ENCODE measurements at regions not wholly inside any gene's neighbourhood (a gene's known extent, or its start where the extent isn't known, plus 50 kb on each side); places are given as distances from the start of the nearest gene placed in this dataset.
"Not testable (repeated sequence)": the region's sequence is repeated elsewhere in the genome, so short reads cannot be mapped to it uniquely, and the experiment has no call there.

DNA sequence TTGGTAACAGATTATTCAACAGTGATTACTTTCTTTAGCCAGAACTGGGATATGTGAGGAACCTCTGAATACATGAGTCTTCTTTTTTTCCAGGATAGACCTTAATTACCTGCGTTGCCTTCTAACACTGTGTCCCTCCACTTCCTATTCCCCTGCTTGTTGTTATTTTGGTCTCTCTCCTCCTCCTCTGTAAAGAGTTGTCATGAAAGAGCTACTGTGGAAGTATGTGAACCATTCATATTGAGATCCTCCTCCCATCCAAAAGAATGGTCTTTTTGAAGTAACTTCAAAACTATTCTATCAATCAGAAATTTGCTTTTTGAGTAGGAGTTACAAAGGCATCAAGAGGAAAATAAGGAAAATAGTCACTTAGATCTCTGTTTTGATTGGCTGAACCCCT, 420.0 kb upstream of the TENM3 start:
- DNase-seq (ENCODE audit: low read depth) = no peak

DNA sequence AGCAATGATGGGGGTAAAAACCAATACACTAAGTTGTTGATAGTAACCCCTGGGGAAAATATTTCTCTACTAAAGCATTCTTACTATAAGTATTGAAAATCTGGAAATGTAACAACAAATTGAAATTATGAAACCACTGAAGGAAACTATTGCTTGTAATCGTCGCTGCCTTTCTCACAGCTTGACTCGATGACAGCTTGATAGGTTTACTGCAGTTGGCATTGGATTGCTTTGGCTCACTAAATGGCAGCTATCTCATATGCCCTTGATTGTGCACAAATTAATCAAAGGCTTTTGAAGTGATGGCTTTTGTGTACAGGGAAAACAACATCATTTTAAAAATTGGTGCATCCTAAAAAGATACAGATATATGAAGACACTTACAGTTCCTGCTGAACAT, 419.6 kb upstream of the TENM3 start:
- DNase-seq (ENCODE audit: low read depth) = no peak

- DNase-seq (ENCODE audit: low read depth) = no peak
Measured at GRCh38 chr4:181825564-181825963, 417.6 kb upstream of the TENM3 start.

GRCh38 chr4:181827246-181827645, 416.0 kb upstream of the TENM3 start:
- no peak for DNase-seq (ENCODE audit: low read depth)

GRCh38 chr4:181830404-181831035, 412.7 kb upstream of the TENM3 start:
- DNase-seq (ENCODE audit: low read depth) = no peak

DNA sequence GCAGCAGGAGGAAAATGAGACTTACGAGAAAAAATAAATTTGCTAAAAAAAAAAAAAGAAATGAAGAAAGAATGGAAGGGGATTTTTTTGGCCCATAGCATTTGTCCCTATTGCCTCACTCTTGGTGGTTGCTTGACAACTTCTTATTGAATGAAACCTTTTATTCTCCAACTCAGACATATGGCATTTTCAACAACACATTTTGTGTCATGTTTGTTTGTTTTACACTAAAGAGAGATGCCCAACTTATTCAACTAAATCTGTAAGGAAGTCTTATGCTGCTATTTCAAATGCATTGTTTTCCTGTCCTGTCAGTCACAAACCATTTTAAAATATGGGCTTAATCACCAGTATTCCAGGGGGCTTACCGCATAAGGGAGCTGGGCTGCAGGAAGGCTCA, 409.1 kb upstream of the TENM3 start:
- DNase-seq (ENCODE audit: low read depth) = no peak

DNA sequence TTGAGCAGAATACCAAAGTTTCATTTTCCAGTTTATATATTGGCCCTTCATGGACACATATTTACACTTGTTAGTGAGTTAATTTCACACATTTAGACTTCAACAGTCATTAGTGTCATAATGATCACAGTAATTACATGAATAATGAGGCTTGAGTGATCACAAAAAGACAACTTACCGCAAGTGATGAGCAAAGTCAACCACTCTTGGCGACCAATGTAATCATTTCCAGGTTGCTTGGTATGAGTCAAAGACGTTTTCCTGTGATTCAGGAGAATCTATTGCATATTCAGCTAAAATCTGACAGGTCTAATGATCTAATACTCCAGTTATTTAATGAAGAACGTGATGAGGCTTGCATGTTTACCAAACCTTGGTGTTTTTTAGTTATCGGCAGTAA, 407.9 kb upstream of the TENM3 start:
- DNase-seq (ENCODE audit: low read depth) = no peak

DNA sequence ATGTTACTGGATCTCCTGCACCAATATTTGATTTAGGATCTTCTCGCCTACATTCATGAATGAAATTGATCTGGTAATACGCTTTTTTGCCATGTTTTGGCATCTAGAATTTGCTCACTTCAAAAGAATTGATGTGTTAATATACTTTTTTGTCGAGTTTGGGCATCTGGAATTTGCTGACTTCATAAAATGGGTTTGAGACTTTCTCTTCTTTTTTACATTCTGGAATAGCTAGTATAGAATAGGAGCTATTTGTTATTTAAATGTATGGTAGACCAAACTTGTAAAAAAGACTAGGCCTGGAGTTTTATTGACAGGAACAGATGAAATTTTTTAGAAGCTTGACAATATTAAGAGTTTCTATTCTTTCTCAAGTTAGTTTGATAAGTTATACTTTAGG, 404.9 kb upstream of the TENM3 start:
- no peak for DNase-seq (ENCODE audit: low read depth)

DNA sequence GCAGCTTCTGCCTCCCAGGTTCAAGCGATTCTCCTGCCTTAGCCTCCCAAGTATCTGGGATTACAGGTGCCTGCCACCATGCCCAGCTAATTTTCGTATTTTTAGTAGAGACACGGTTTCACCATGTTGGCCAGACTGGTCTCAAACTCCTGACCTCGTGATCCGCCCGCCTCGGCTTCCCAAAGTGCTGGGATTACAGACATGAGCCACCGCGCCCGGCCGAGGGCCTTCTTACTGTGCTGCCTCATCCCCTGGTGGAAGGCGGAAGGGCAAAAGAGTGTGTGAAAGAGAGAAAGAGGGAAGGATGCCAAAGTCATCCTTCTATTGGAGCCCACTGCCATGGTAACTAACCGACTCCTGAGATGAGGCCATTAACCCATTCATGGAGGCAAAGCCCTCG, 399.4 kb upstream of the TENM3 start:
- DNase-seq (ENCODE audit: low read depth) = not testable (repeated sequence)

- no peak for DNase-seq (ENCODE audit: low read depth)
Measured at GRCh38 chr4:181845617-181846016, 397.6 kb upstream of the TENM3 start.

GRCh38 chr4:181846934-181847333, 396.3 kb upstream of the TENM3 start:
- DNase-seq (ENCODE audit: low read depth) = no peak

DNA sequence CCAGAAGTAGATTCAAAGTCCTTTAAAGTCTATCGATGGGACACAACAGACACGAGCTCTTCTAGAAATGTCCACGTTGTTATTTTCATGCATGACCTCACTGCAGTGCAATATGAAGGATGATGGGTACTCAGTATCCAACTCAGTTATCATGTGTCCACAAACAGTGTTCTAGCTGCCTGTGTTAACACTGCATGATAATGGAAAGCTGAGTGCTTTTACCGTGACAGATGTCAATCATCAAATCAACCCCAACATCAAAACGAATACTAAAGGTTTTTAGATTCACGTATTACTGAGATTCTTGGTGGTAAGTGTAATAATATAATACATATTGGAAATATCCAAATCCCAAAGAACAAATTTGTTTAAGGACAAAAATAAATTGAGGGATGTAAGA, 394.8 kb upstream of the TENM3 start:
- no peak for DNase-seq (ENCODE audit: low read depth)

DNA sequence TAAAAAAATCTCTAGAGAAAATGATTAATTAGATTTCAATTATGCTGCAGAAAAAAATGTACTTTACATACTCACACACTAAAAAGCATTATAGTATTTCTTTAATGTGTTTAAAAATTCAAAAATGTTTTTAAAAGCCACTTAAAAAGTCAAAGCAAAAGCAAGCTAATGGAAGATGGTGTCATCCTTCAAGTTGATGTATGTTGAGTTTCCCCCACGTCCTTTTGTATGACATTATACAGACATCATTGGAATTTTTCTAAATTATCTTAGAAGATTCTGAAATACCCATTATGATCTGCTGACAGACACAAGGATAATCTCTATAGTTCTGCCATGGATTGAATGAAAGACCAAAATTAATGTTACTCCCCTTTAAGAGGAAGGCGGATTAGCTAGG, 393.7 kb upstream of the TENM3 start:
- no peak for DNase-seq (ENCODE audit: low read depth)

GRCh38 chr4:181853881-181854511, 389.2 kb upstream of the TENM3 start:
- no peak for DNase-seq (ENCODE audit: low read depth)

GRCh38 chr4:181855307-181855706, 387.9 kb upstream of the TENM3 start:
- DNase-seq (ENCODE audit: low read depth) = no peak

DNA sequence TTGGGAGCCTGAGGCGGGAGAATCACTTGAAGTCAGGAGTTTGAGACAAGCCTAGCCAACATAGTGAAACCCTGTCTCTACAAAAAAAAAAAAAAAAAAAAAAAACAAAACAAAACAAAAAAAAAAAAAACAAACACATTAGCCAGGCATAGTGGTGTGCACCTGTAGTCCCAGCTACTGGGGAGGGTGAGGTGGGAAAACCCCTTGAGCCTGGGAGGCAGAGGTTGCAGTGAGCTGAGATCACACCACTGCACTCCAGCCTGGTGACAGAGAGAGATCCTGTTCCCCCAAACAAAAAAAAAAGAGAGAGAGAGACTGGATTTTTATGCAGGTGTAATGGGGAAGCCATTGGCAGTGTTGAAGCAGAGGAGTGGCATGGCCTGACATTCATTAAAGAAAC, 385.7 kb upstream of the TENM3 start:
- DNase-seq (ENCODE audit: low read depth) = not testable (repeated sequence)

DNA sequence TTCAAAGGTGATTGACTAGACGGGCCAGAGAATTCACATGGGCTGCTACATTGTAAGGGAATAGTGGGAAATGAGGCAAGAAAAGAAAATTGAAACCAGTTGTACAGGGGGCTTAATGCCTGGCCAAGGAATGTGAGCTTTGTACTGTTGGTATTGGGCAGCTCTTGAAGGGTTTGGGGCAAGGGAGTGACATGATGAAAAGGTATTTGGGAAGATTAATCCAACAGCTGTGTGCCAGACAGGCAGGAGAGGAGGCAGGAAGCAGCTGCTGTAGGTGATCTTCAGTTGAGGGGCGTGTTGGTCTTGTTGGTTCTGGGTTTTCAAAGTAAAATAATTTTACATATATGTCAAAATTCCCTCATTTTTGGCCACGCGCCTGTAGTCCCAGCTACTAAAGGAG, 384.5 kb upstream of the TENM3 start:
- no peak for DNase-seq (ENCODE audit: low read depth)

- DNase-seq (ENCODE audit: low read depth) = no peak
Measured at GRCh38 chr4:181859439-181859838, 383.8 kb upstream of the TENM3 start.

GRCh38 chr4:181860157-181860556, 383.0 kb upstream of the TENM3 start:
- DNase-seq (ENCODE audit: low read depth) = no peak

- no peak for DNase-seq (ENCODE audit: low read depth)
Measured at GRCh38 chr4:181860668-181861067, 382.5 kb upstream of the TENM3 start.

GRCh38 chr4:181863856-181864255, 379.3 kb upstream of the TENM3 start:
- DNase-seq (ENCODE audit: low read depth) = no peak

- DNase-seq (ENCODE audit: low read depth) = no peak
Measured at GRCh38 chr4:181870326-181870725, 372.9 kb upstream of the TENM3 start.

DNA sequence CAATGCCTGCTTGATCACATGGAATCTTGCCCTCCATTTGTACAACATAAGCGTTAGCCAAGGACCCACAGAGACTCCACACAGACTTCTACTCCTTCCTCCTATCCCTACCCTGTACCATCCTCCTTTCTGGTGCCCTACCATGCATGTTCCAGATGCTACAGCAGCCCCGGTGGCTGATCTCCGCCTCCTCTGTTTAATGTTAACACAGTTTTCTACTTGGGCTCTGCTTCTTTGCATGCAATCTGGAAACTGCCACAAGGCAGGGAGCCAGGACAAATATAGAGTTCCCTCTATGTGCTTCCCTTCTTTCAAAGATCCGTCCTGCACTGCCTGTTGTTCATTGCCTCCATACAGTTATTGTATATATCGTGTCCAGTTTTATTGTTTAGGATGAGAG, 368.6 kb upstream of the TENM3 start:
- DNase-seq (ENCODE audit: low read depth) = no peak

DNA sequence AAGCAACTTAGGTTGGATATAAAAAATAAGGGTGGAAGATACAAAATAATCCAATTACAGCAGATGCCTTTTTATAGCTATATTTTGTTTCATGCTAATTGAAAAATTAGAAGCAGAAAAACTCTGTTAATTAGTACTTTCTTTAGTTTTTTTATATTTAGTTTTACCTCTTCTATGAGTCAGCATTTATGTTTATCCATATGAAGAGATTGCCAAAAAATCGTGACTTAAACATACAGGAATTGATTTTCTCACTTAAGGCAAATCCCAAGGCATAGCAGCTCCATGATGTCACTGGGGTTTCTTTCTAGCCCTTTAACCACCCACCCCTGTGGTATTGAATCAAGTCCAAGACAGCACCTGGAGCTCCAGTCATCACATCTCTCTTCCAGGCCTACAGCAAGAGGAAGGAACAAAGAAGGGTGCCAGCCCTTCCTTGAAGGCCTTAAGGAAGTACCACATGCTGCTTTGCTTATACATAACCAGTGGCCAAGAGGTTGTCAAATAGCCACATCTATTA, 365.8 kb upstream of the TENM3 start:
- DNase-seq (ENCODE audit: low read depth) = no peak

Data from activated gamma-delta T cell treated with anti-CD3 and anti-CD28 coated beads, Interleukin-2, amount 50 U/mL, for 16 hours (primary cell).